H9 (cell line): ENCODE measurements at regions not wholly inside any gene's neighbourhood (a gene's known extent, or its start where the extent isn't known, plus 50 kb on each side); places are given as distances from the start of the nearest gene placed in this dataset.

ENCODE experiments used
- DNase-seq: peaks from one replicate; pipeline ENCODE4 v3.0.0-alpha.2; 2017
- H2AFZ ChIP-seq: one replicate; pipeline ENCODE4 v1.6.1; 2013; ENCODE audit warnings: mild to moderate bottlenecking, low read length, control low read depth, moderate library complexity
- H2AK5ac ChIP-seq: 2 replicates; pipeline ENCODE4 v1.6.1; 2013; ENCODE audit warnings: low read length, control low read depth, mixed read lengths; ENCODE audit not compliant: insufficient read length
- H2BK120ac ChIP-seq: one replicate; pipeline ENCODE4 v1.6.1; 2013; ENCODE audit warnings: low read depth, mild to moderate bottlenecking, low read length, control low read depth, inconsistent platforms; ENCODE audit not compliant: poor library complexity, severe bottlenecking
- H2BK12ac ChIP-seq: 2 replicates; pipeline ENCODE4 v1.6.1; 2013; ENCODE audit warnings: low read length, control low read depth, mixed read lengths, low read depth; ENCODE audit not compliant: insufficient read length
- H2BK15ac ChIP-seq: 2 replicates; pipeline ENCODE4 v1.6.1; 2013; ENCODE audit warnings: low read depth, low read length, control low read depth
- H2BK20ac ChIP-seq: one replicate; pipeline ENCODE4 v1.6.1; 2013; ENCODE audit warnings: low read depth, mild to moderate bottlenecking, low read length, control low read depth, inconsistent platforms; ENCODE audit not compliant: poor library complexity, severe bottlenecking
- H2BK5ac ChIP-seq: 2 replicates; pipeline ENCODE4 v1.6.1; 2013; ENCODE audit warnings: low read length, control low read depth, mixed read lengths; ENCODE audit not compliant: insufficient read length
- H3K14ac ChIP-seq: 2 replicates; pipeline ENCODE4 v1.6.1; 2013; ENCODE audit warnings: low read length, control low read depth; ENCODE audit not compliant: insufficient read depth
- H3K18ac ChIP-seq: 2 replicates; pipeline ENCODE4 v1.6.1; 2013; ENCODE audit warnings: low read depth, mild to moderate bottlenecking, mixed read lengths, low read length, control low read depth; ENCODE audit not compliant: insufficient read length
- H3K23ac ChIP-seq: 2 replicates; pipeline ENCODE4 v1.6.1; 2013; ENCODE audit warnings: low read length, control low read depth, mixed read lengths, low read depth; ENCODE audit not compliant: insufficient read length
- H3K23me2 ChIP-seq: 2 replicates; pipeline ENCODE4 v1.6.1; 2013; ENCODE audit warnings: low read depth, mild to moderate bottlenecking, mixed read lengths, low read length, control low read depth; ENCODE audit not compliant: insufficient read length, poor library complexity, severe bottlenecking
- H3K27ac ChIP-seq: 2 replicates; pipeline ENCODE4 v1.5.1; 2013; ENCODE audit warnings: low read length, control low read depth, mixed read lengths, low read depth; ENCODE audit not compliant: insufficient read length
- H3K27me3 ChIP-seq: 2 replicates; pipeline ENCODE4 v1.6.1; 2013; ENCODE audit warnings: low read length, control low read depth, inconsistent platforms; ENCODE audit not compliant: insufficient read depth
- H3K4ac ChIP-seq: 2 replicates; pipeline ENCODE4 v1.6.1; 2013; ENCODE audit warnings: low read depth, mild to moderate bottlenecking, control low read depth, inconsistent platforms, low read length, moderate library complexity
- H3K4me1 ChIP-seq: 2 replicates; pipeline ENCODE4 v1.6.1; 2013; ENCODE audit warnings: low read length, control low read depth, inconsistent platforms; ENCODE audit not compliant: insufficient read depth
- H3K4me2 ChIP-seq: 2 replicates; pipeline ENCODE4 v1.6.1; 2013; ENCODE audit warnings: low read length, control low read depth, mixed read lengths; ENCODE audit not compliant: insufficient read length, insufficient read depth
- H3K56ac ChIP-seq: 2 replicates; pipeline ENCODE4 v1.6.1; 2013; ENCODE audit warnings: low read depth, mild to moderate bottlenecking, mixed read lengths, low read length, control low read depth; ENCODE audit not compliant: insufficient read length
- H3K79me1 ChIP-seq: 2 replicates; pipeline ENCODE4 v1.6.1; 2013; ENCODE audit warnings: low read depth, mild to moderate bottlenecking, moderate library complexity, low read length, control low read depth, inconsistent platforms; ENCODE audit not compliant: insufficient read depth, poor library complexity, severe bottlenecking
- H3K79me2 ChIP-seq: 2 replicates; pipeline ENCODE4 v1.6.1; 2013; ENCODE audit warnings: low read length, control low read depth, inconsistent platforms; ENCODE audit not compliant: insufficient read depth
- H3K9ac ChIP-seq: 2 replicates; pipeline ENCODE4 v1.6.1; 2013; ENCODE audit warnings: low read length, control low read depth, mixed read lengths; ENCODE audit not compliant: insufficient read length; ENCODE audit errors: extremely low read depth
- H3K9me3 ChIP-seq: one replicate; pipeline ENCODE4 v1.6.1; 2013; ENCODE audit warnings: low read depth, low read length, inconsistent platforms; ENCODE audit not compliant: control insufficient read depth
- H3T11ph ChIP-seq: one replicate; pipeline ENCODE4 v1.6.1; 2013; ENCODE audit warnings: mild to moderate bottlenecking, low read length, control low read depth, inconsistent platforms
- H4K20me1 ChIP-seq: one replicate; pipeline ENCODE4 v1.6.1; 2013; ENCODE audit not compliant: control insufficient read depth, insufficient read length, insufficient read depth
- H4K5ac ChIP-seq: 2 replicates; pipeline ENCODE4 v1.6.1; 2013; ENCODE audit warnings: low read depth, mild to moderate bottlenecking, mixed read lengths, low read length, control low read depth; ENCODE audit not compliant: insufficient read length
- H4K8ac ChIP-seq: replicated peaks from 2 replicates; pipeline ENCODE4 v1.6.1; 2013; ENCODE audit warnings: low read length, control low read depth, mixed read lengths, low read depth; ENCODE audit not compliant: insufficient read length
- H4K91ac ChIP-seq: 2 replicates; pipeline ENCODE4 v1.6.1; 2013; ENCODE audit warnings: low read depth, mild to moderate bottlenecking, moderate library complexity, mixed read lengths, low read length, control low read depth; ENCODE audit not compliant: insufficient read length
- H3K27ac Mint-ChIP-seq, 3 experiments: 2 replicates in 2 of 3; 3 replicates in 1 of 3; pipeline ENCODE4 v1.8.0; 2020 to 2021; ENCODE audit warnings: mixed read lengths in 3 of 3, mild to moderate bottlenecking in 1 of 3, moderate library complexity in 1 of 3
- H3K27me3 Mint-ChIP-seq: 2 replicates; pipeline ENCODE4 v1.8.0; 2021; ENCODE audit warnings: low read depth, mild to moderate bottlenecking, moderate library complexity, mixed read lengths
- H3K36me3 Mint-ChIP-seq, 3 experiments: 2 replicates in 2 of 3; 3 replicates in 1 of 3; pipeline ENCODE4 v1.8.0; 2020 to 2021; ENCODE audit warnings: low read depth in 3 of 3, mixed read lengths in 3 of 3; ENCODE audit not compliant: insufficient read depth in 1 of 3
- H3K4me1 Mint-ChIP-seq, 2 experiments: 2 replicates each; pipeline ENCODE4 v1.8.0; 2020; ENCODE audit warnings: mixed read lengths in 2 of 2
- H3K4me3 Mint-ChIP-seq, 2 experiments: 2 replicates in 1 of 2; 3 replicates in 1 of 2; pipeline ENCODE4 v1.8.0; 2020 to 2021; ENCODE audit warnings: mild to moderate bottlenecking in 2 of 2, mixed read lengths in 2 of 2, moderate library complexity in 1 of 2
- H3K9me3 Mint-ChIP-seq, 2 experiments: 2 replicates in 1 of 2; 3 replicates in 1 of 2; pipeline ENCODE4 v1.8.0; 2020; ENCODE audit warnings: mild to moderate bottlenecking in 2 of 2, mixed read lengths in 2 of 2, moderate library complexity in 1 of 2
- WGBS: extraction: QIAGEN DNeasy Blood & Tissue Kit; methylation state at CpG from one replicate; pipeline ENCODE4 v1.1.7; 2013; ENCODE audit warnings: missing lambda C conversion rate, low lambda C conversion rate, mixed read lengths; ENCODE audit not compliant: insufficient read length; ENCODE audit errors: extremely low coverage; 5-methylcytosine and 5-hydroxymethylcytosine counted together
- TF ChIP-seq, protein P1 (sequence below): fragments of 200-600 bp; sonication (generic); conservative IDR thresholded peaks from 3 replicates; pipeline ENCODE4 v1.8.0; 2021; ENCODE audit warnings: antibody characterized with exemption, mild to moderate bottlenecking

- no peaks in the 10 kb centered on the region for H3K27me3 Mint-ChIP-seq
- Histone ChIP-seq H3K4me2 (no peak overlapping the region), H3K27me3 (no peaks in the 10 kb centered on the region), H3T11ph (no peak overlapping the region), H2BK120ac (no peak overlapping the region), H2BK12ac (no peak overlapping the region), H3K4me1 (no peaks in the 10 kb centered on the region), H4K8ac (no peak overlapping the region), H2BK15ac (no peak overlapping the region), H4K91ac (no peak overlapping the region), H3K9ac (no peak overlapping the region), H3K4ac (no peak overlapping the region), H4K20me1 (no peaks in the 10 kb centered on the region), H3K9me3 (no peaks in the 10 kb centered on the region), H3K23ac (no peak overlapping the region), H2AFZ (no peak overlapping the region), H2BK5ac (no peak overlapping the region), H3K18ac (no peak overlapping the region), H4K5ac (no peak overlapping the region), H3K23me2 (no peaks in the 10 kb centered on the region), H3K79me2 (no peaks in the 10 kb centered on the region), H3K79me1 (no peaks in the 10 kb centered on the region), H3K56ac (no peak overlapping the region), H2AK5ac (no peak overlapping the region), H3K14ac (no peak overlapping the region), H2BK20ac (no peak overlapping the region), H3K27ac (no peak overlapping the region)
- DNase-seq = no peak
- TF ChIP-seq, protein P1, sequence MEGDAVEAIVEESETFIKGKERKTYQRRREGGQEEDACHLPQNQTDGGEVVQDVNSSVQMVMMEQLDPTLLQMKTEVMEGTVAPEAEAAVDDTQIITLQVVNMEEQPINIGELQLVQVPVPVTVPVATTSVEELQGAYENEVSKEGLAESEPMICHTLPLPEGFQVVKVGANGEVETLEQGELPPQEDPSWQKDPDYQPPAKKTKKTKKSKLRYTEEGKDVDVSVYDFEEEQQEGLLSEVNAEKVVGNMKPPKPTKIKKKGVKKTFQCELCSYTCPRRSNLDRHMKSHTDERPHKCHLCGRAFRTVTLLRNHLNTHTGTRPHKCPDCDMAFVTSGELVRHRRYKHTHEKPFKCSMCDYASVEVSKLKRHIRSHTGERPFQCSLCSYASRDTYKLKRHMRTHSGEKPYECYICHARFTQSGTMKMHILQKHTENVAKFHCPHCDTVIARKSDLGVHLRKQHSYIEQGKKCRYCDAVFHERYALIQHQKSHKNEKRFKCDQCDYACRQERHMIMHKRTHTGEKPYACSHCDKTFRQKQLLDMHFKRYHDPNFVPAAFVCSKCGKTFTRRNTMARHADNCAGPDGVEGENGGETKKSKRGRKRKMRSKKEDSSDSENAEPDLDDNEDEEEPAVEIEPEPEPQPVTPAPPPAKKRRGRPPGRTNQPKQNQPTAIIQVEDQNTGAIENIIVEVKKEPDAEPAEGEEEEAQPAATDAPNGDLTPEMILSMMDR = no peak
- H3K36me3 Mint-ChIP-seq = no peaks in the 10 kb centered on the region
- no CpG with 5 or more reads among the region's 2 CpGs for WGBS
- H3K4me1 Mint-ChIP-seq = peaks cover 7 to 8% of the 10 kb centered on the region in 2 experiments
- H3K4me3 Mint-ChIP-seq = no peak overlapping the region
- no peak overlapping the region for H3K27ac Mint-ChIP-seq
- H3K9me3 Mint-ChIP-seq = no peaks in the 10 kb centered on the region
Observed at GRCh38 chr1:187236676-187237075, 407.9 kb downstream of the PLA2G4A start.
